Neural crest cell (in vitro differentiated cells): ENCODE measurements at regions not wholly inside any gene's neighbourhood (a gene's known extent, or its start where the extent isn't known, plus 50 kb on each side); places are given as distances from the start of the nearest gene placed in this dataset.

Source experiments
- DNase-seq: peaks from one replicate; pipeline ENCODE4 v3.0.0; 2021; ENCODE audit warnings: low read depth, mixed read lengths, low spot score
- H3K27ac Mint-ChIP-seq: one replicate; pipeline ENCODE4 v1.8.0; 2021; ENCODE audit warnings: mild to moderate bottlenecking, mixed read lengths; ENCODE audit not compliant: unreplicated experiment
- H3K27me3 Mint-ChIP-seq: 2 replicates; pipeline ENCODE4 v1.8.0; 2021; ENCODE audit warnings: low read depth, mild to moderate bottlenecking, mixed read lengths
- H3K36me3 Mint-ChIP-seq: 2 replicates; pipeline ENCODE4 v1.8.0; 2021; ENCODE audit warnings: low read depth, mild to moderate bottlenecking, mixed read lengths
- H3K4me1 Mint-ChIP-seq: 2 replicates; pipeline ENCODE4 v1.8.0; 2021; ENCODE audit warnings: mixed read lengths
- H3K4me3 Mint-ChIP-seq: one replicate; pipeline ENCODE4 v1.8.0; 2021; ENCODE audit warnings: mild to moderate bottlenecking, mixed read lengths
- H3K9me3 Mint-ChIP-seq: 2 replicates; pipeline ENCODE4 v1.8.0; 2021; ENCODE audit warnings: mixed read lengths
- TF ChIP-seq, protein P1 (sequence below): fragments of 200-600 bp; sonication (generic); conservative IDR thresholded peaks from 2 replicates; pipeline ENCODE4 v1.5.0; 2021; ENCODE audit warnings: antibody characterized with exemption, mild to moderate bottlenecking

DNA sequence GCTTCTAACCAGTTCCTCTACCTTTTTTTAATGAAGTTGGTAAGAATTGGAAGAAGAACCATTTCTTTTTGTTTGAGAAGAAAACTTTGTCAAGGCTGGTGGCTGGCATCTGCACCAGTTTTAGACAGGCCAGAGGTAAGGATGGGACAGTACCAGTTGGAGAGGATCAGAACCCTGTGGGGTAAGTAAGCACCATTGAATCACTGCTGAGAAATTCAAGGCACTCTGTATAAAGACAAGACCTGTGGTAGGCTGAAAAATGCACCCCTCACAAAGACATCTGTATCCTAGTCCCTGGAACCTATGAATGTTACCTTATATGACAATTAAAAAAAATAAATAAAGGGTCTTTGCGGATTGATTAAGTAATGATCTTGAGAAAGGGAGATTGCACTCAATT lies 166.7 kb upstream of the NRP1 start:
- Mint-ChIP-seq H3K4me3 (no peak overlapping the region), H3K27me3 (no peaks in the 10 kb centered on the region), H3K9me3 (peaks cover 6% of the 10 kb centered on the region), H3K27ac (no peak overlapping the region), H3K4me1 (peaks cover 5% of the 10 kb centered on the region), H3K36me3 (peaks cover 5% of the 10 kb centered on the region)
- DNase-seq: no peak
- TF ChIP-seq, protein P1, sequence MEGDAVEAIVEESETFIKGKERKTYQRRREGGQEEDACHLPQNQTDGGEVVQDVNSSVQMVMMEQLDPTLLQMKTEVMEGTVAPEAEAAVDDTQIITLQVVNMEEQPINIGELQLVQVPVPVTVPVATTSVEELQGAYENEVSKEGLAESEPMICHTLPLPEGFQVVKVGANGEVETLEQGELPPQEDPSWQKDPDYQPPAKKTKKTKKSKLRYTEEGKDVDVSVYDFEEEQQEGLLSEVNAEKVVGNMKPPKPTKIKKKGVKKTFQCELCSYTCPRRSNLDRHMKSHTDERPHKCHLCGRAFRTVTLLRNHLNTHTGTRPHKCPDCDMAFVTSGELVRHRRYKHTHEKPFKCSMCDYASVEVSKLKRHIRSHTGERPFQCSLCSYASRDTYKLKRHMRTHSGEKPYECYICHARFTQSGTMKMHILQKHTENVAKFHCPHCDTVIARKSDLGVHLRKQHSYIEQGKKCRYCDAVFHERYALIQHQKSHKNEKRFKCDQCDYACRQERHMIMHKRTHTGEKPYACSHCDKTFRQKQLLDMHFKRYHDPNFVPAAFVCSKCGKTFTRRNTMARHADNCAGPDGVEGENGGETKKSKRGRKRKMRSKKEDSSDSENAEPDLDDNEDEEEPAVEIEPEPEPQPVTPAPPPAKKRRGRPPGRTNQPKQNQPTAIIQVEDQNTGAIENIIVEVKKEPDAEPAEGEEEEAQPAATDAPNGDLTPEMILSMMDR: no peak

DNA sequence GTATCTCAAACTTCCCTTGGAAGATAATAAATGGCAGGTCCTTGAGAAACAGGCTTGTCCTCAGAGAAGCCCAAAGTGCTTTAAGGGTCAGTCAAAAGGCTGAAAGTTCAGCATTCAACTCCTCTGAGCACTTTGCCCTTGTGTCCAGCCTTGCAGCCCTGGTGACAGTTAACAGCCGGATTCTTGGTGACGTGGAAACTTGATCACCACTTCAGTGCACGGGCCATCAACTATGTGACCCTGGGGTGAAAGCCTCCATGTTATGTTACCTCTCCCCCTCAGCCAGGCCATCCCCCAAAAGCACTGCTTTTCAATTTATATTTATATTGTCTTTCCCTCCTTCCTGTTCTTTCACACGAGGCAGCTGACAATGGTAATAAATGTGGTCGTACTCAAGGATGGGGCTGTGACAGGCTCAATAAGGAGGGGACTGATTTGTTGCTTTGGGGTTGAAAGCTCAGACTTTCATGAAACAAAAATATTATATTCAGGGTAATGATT lies 164.0 kb upstream of the NRP1 start:
- no peak for DNase-seq
- Mint-ChIP-seq H3K9me3 (peaks cover 6% of the 10 kb centered on the region), H3K4me1 (peaks cover 5% of the 10 kb centered on the region), H3K36me3 (peaks cover 5% of the 10 kb centered on the region), H3K4me3 (no peak overlapping the region), H3K27ac (no peak overlapping the region), H3K27me3 (no peaks in the 10 kb centered on the region)
- TF ChIP-seq, protein P1: no peak

DNA sequence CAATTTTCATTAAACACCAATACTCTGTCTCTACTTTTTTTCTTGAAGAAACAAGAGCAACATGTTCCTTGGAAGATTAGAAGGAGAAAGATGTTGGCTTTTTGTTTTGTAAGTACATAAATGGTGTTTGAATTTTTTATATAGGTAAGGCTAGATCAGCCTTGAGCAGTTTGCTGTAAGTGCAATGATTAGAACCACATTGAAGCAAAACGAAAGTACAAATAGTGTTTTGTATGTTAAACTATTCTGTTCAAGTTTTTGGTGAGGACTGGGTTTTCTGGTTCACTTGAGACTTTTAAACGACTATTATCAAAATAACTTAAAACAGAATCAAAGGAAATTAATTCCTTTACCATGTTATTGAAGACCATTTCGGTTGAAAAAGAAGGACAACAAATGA lies 162.9 kb upstream of the NRP1 start:
- no peaks in the 10 kb centered on the region for H3K27me3 Mint-ChIP-seq
- TF ChIP-seq, protein P1: no peak
- peaks cover 2% of the 10 kb centered on the region for H3K36me3 Mint-ChIP-seq
- H3K4me1 Mint-ChIP-seq: peaks cover 5% of the 10 kb centered on the region
- no peak overlapping the region for H3K27ac Mint-ChIP-seq
- DNase-seq: no peak
- peaks cover 3% of the 10 kb centered on the region for H3K9me3 Mint-ChIP-seq
- no peak overlapping the region for H3K4me3 Mint-ChIP-seq

DNA sequence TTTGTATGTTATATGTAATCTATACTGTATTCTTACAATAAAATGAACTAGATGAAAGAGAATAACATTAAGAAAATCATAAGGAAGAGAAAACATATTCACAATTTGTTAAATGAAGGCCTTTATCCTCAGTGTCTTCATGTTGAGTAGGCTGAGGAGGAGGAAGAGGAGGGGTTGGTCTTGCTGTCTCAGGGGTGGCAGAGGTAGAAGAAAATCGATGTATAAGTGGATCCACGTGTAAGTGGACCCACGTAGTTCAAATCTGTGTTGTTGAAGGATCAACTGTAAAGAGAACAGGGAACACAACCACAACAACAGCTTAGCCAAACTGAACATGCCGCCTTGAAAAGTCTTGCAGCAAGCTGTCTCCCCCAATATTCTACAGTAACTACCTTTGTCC lies 161.6 kb upstream of the NRP1 start:
- Mint-ChIP-seq H3K4me1 (peaks cover 5% of the 10 kb centered on the region), H3K9me3 (no peaks in the 10 kb centered on the region), H3K4me3 (no peak overlapping the region), H3K27ac (no peak overlapping the region), H3K27me3 (no peaks in the 10 kb centered on the region), H3K36me3 (no peaks in the 10 kb centered on the region)
- DNase-seq: no peak
- TF ChIP-seq, protein P1: no peak

DNA sequence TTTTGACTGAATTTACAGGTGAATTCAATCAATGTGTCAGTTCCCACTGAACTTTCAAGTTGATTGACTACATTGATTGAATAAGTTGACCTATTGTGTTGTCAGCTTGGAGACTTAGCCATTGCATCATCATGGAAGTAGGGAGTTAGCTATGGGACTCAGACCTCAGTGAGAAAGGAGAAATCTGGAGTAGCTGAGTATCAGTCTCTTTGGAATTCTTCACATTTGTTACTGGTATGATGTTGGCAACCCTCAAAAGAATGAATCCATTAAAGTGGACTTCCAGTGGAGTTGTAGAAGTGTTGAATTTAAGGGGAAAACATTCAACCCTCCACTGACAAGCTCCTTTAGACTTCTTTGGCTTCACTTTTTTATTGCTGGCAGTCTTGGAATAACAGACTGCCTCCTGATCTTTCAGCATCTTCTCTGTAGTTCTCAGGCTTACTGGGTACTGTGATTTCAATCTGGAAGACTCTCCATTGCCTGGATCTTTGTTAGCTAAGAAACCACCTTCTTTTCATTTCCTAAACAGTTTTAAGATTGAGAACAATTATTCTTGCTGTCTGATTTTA lies 160.3 kb upstream of the NRP1 start:
- TF ChIP-seq, protein P1: no peak
- DNase-seq: no peak
- no peaks in the 10 kb centered on the region for H3K36me3 Mint-ChIP-seq
- H3K27ac Mint-ChIP-seq: no peak overlapping the region
- H3K4me3 Mint-ChIP-seq: no peak overlapping the region
- peaks cover 5% of the 10 kb centered on the region for H3K4me1 Mint-ChIP-seq
- H3K9me3 Mint-ChIP-seq: no peaks in the 10 kb centered on the region
- H3K27me3 Mint-ChIP-seq: no peaks in the 10 kb centered on the region
